Neuronal stem cell (in vitro differentiated cells): ENCODE measurements at regions not wholly inside any gene's neighbourhood (a gene's known extent, or its start where the extent isn't known, plus 50 kb on each side); places are given as distances from the start of the nearest gene placed in this dataset.

Experiments used
- DNase-seq: peaks from one replicate; pipeline ENCODE4 v3.0.0-alpha.2; 2013; ENCODE audit warnings: low spot score
- H2AFZ ChIP-seq: one replicate; pipeline ENCODE4 v1.6.1; 2013; ENCODE audit warnings: mild to moderate bottlenecking, low read length, inconsistent platforms
- H2AK5ac ChIP-seq: 2 replicates; pipeline ENCODE4 v1.6.1; 2013; ENCODE audit warnings: low read depth, mild to moderate bottlenecking, inconsistent platforms, low read length, moderate library complexity, mixed read lengths
- H2BK120ac ChIP-seq: 2 replicates; pipeline ENCODE4 v1.6.1; 2013; ENCODE audit warnings: low read depth, mild to moderate bottlenecking, inconsistent platforms, low read length, moderate library complexity, mixed read lengths
- H2BK12ac ChIP-seq: one replicate; pipeline ENCODE4 v1.6.1; 2013; ENCODE audit warnings: low read length, inconsistent platforms
- H2BK15ac ChIP-seq: 2 replicates; pipeline ENCODE4 v1.6.1; 2013; ENCODE audit warnings: mild to moderate bottlenecking, low read length, inconsistent platforms, mixed read lengths
- H2BK5ac ChIP-seq: one replicate; pipeline ENCODE4 v1.6.1; 2013; ENCODE audit warnings: inconsistent platforms, mild to moderate bottlenecking, low read length, moderate library complexity
- H3K14ac ChIP-seq: one replicate; pipeline ENCODE4 v1.6.1; 2013; ENCODE audit warnings: low read length, inconsistent platforms
- H3K18ac ChIP-seq: 2 replicates; pipeline ENCODE4 v1.6.1; 2013; ENCODE audit warnings: low read length, inconsistent platforms
- H3K23ac ChIP-seq: 2 replicates; pipeline ENCODE4 v1.6.1; 2013; ENCODE audit warnings: low read depth, mild to moderate bottlenecking, mixed read lengths, low read length, inconsistent platforms; ENCODE audit not compliant: poor library complexity
- H3K27ac ChIP-seq: replicated peaks from 3 replicates; pipeline ENCODE4 v1.5.1; 2013; ENCODE audit warnings: low read length, inconsistent platforms
- H3K27me3 ChIP-seq, 3 experiments: 2 replicates each; pipeline ENCODE4 v1.6.1; 2013; ENCODE audit warnings: low read length in 3 of 3, mild to moderate bottlenecking in 2 of 3, inconsistent platforms in 1 of 3, low read depth in 1 of 3, mixed read lengths in 1 of 3, moderate library complexity in 1 of 3; ENCODE audit not compliant: control insufficient read depth in 3 of 3, insufficient read depth in 3 of 3
- H3K36me3 ChIP-seq, 2 donors: replicated peaks in 1 of 2; 2 replicates each; pipeline ENCODE4 v1.6.1; 2013; ENCODE audit warnings: low read length in 2 of 2; ENCODE audit not compliant: control insufficient read depth in 2 of 2, insufficient read depth in 2 of 2
- H3K4ac ChIP-seq: 2 replicates; pipeline ENCODE4 v1.6.1; 2013; ENCODE audit warnings: inconsistent platforms, mild to moderate bottlenecking, low read length, moderate library complexity
- H3K4me1 ChIP-seq, 2 donors: 1 replicate in 1 of 2; 2 replicates in 1 of 2; pipeline ENCODE4 v1.6.1; 2013; ENCODE audit warnings: low read length in 2 of 2, low read depth in 1 of 2; ENCODE audit not compliant: control insufficient read depth in 2 of 2, insufficient read depth in 1 of 2
- H3K4me2 ChIP-seq: one replicate; pipeline ENCODE4 v1.6.1; 2013; ENCODE audit warnings: mild to moderate bottlenecking, low read length, inconsistent platforms; ENCODE audit not compliant: insufficient read depth, poor library complexity, severe bottlenecking
- H3K4me3 ChIP-seq, 2 donors: 2 replicates each; pipeline ENCODE4 v1.5.1; 2013; ENCODE audit warnings: low read length in 2 of 2, mild to moderate bottlenecking in 2 of 2, inconsistent platforms in 1 of 2, moderate library complexity in 1 of 2
- H3K79me1 ChIP-seq: one replicate; pipeline ENCODE4 v1.6.1; 2013; ENCODE audit warnings: low read depth, mild to moderate bottlenecking, inconsistent platforms, low read length, moderate library complexity
- H3K9ac ChIP-seq: one replicate; pipeline ENCODE4 v1.6.1; 2013; ENCODE audit warnings: mild to moderate bottlenecking, low read depth, low read length, inconsistent platforms; ENCODE audit not compliant: poor library complexity
- H3K9me3 ChIP-seq, 2 donors: replicated peaks in 1 of 2; 2 replicates each; pipeline versions ENCODE3 to v1.6.1; 2013; ENCODE audit warnings: low read length in 2 of 2, mild to moderate bottlenecking in 2 of 2, inconsistent platforms in 1 of 2, low read depth in 1 of 2, mixed read lengths in 1 of 2, moderate library complexity in 1 of 2; ENCODE audit not compliant: control insufficient read depth in 2 of 2, insufficient read depth in 1 of 2
- H4K8ac ChIP-seq: one replicate; pipeline ENCODE4 v1.6.1; 2013; ENCODE audit warnings: low read depth, mild to moderate bottlenecking, inconsistent platforms, low read length, moderate library complexity
- H4K91ac ChIP-seq: one replicate; pipeline ENCODE4 v1.6.1; 2013; ENCODE audit warnings: low read length, low read depth, mild to moderate bottlenecking, inconsistent platforms; ENCODE audit not compliant: poor library complexity
- WGBS, 2 donors: extraction: QIAGEN DNeasy Blood & Tissue Kit; methylation state at CpG; one replicate each; pipeline ENCODE4 v1.1.7; 2013; ENCODE audit warnings: missing lambda C conversion rate in 2 of 2, mixed read lengths in 1 of 2; ENCODE audit not compliant: insufficient read length in 2 of 2, insufficient replicate concordance in 1 of 2; ENCODE audit errors: extremely low coverage in 2 of 2; 5-methylcytosine and 5-hydroxymethylcytosine counted together

DNA sequence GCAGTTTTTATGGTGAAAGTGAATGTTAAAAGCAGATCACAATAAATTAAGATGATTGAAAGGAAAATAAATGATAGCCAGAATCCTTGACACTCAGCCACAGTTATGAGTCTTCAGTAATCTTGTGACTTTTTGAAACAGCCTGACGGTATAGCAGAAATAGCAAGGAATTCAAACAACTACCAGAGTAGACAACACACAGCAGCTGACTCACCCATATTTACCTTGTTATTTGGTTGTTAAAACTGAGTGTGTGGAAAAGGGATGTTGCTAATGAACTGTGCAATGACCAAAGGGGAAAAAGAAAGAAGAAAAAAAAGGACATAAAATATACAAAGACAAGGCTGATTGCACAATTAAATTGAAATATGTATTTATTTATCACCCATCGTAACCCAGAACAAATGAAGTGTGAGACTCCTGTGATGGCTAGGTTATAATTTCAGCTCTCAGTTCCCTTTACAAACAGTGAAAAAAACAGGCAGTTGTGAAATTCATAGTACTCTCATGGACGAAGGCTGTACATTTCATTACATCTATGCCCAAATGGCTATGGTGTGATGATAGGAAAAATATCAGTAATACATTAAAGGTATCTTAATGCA, 1023.0 kb upstream of the SORCS1 start:
- Histone ChIP-seq H4K91ac (no peak overlapping the region), H2BK5ac (no peak overlapping the region), H2BK120ac (no peak overlapping the region), H3K4ac (no peak overlapping the region), H3K4me2 (no peak overlapping the region), H2BK12ac (no peak overlapping the region), H3K4me3 (no peak overlapping the region), H3K18ac (no peak overlapping the region), H3K9me3 (no peaks in the 10 kb centered on the region), H2AK5ac (no peak overlapping the region), H3K9ac (no peak overlapping the region), H3K23ac (no peak overlapping the region), H3K27ac (no peak overlapping the region), H3K4me1 (no peaks in the 10 kb centered on the region), H3K27me3 (no peaks in the 10 kb centered on the region), H3K14ac (no peak overlapping the region), H2BK15ac (no peak overlapping the region), H4K8ac (no peak overlapping the region), H2AFZ (no peak overlapping the region), H3K79me1 (no peaks in the 10 kb centered on the region), H3K36me3 (no peaks in the 10 kb centered on the region)
- no peak for DNase-seq
- WGBS, 2 donors: no CpG with 5 or more reads among the region's 3 CpGs

DNA sequence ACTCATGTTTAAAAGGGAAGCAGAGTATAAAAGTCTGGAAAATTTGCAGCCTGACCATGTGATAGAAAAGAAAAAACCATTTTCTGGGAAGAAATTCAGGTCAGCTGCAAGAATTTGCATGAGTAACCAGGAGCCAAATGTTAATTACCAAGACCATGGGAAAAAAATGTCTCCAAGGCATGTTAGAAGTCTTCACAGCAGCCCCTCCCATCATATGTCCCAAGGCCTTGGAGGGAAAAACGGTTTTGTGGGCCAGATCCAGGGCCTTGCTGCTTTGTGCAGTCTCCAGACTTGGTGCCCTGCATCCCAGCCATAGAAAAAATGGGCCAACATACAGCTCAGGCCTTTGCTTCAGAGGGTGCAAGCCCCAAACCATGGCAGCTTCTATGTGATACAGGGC, 1019.6 kb upstream of the SORCS1 start:
- Histone ChIP-seq H3K36me3 (no peaks in the 10 kb centered on the region), H3K4me2 (no peak overlapping the region)
- no CpG with 5 or more reads among the region's 1 CpG for WGBS, 2 donors

DNA sequence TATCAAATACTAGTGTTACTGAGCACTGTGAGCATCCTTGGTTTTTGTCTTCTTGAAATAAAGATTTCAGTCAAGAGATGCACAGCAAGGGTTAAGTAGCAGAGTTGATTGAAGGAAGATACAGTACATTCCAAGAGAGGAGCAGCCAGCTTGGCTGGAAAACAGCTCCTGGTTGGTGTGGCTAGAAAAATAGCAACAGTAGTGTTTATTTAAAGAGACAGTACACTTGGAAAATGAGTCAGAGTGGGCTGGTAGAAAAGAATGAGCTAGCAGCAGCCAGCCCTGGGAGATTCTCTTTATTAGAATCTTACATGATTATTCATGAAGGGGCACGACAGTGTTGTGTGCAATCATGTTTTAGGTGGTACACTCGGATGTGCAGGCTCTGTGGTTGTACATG, 1016.4 kb upstream of the SORCS1 start:
- Histone ChIP-seq H3K18ac (no peak overlapping the region), H2BK12ac (no peak overlapping the region), H2BK120ac (no peak overlapping the region), H3K27me3 (no peaks in the 10 kb centered on the region), H3K4me2 (no peak overlapping the region), H3K9me3 (no peaks in the 10 kb centered on the region), H2AK5ac (no peak overlapping the region), H4K8ac (no peak overlapping the region), H3K27ac (no peak overlapping the region), H3K4me1 (no peaks in the 10 kb centered on the region), H3K36me3 (no peaks in the 10 kb centered on the region), H3K9ac (no peak overlapping the region), H2BK5ac (no peak overlapping the region), H4K91ac (no peak overlapping the region), H3K23ac (no peak overlapping the region), H2AFZ (no peak overlapping the region), H3K4ac (no peak overlapping the region), H3K4me3 (no peak overlapping the region), H3K79me1 (no peaks in the 10 kb centered on the region), H2BK15ac (no peak overlapping the region), H3K14ac (no peak overlapping the region)
- DNase-seq: no peak
- WGBS, 2 donors: no CpG with 5 or more reads among the region's 2 CpGs

More for the DNA sequence above, 1019.6 kb upstream of the SORCS1 start:
- Histone ChIP-seq H3K27me3 (no peaks in the 10 kb centered on the region), H2BK15ac (no peak overlapping the region), H2AFZ (no peak overlapping the region), H3K9ac (no peak overlapping the region), H3K4ac (no peak overlapping the region), H2BK5ac (no peak overlapping the region), H3K79me1 (no peaks in the 10 kb centered on the region), H3K27ac (no peak overlapping the region), H4K8ac (no peak overlapping the region), H4K91ac (no peak overlapping the region), H2BK12ac (no peak overlapping the region), H3K4me1 (no peaks in the 10 kb centered on the region), H3K18ac (no peak overlapping the region), H3K4me3 (no peak overlapping the region), H2BK120ac (no peak overlapping the region), H3K9me3 (no peaks in the 10 kb centered on the region), H3K23ac (no peak overlapping the region), H2AK5ac (no peak overlapping the region), H3K14ac (no peak overlapping the region)
- DNase-seq: no peak

DNA sequence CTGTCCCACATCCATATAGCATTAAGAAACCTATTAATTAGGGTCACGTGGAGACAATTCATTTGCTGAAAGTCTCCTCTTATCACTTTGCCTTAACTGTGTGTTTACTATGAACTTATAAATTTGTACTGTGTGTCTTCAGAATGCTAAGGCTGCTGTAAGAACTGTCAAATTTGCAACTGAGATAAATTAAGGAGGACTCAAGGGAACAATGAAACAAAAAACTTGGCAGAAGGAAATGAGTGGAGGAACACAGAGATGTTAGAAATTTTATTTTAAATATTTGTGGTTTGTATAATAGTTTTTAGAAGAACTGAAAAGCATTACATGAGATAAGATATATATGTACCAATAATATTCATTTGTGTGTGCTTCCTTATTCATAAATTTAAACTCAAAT, 1005.3 kb upstream of the SORCS1 start:
- no peak overlapping the region for H2AK5ac ChIP-seq
- no peak overlapping the region for H4K8ac ChIP-seq
- no peak overlapping the region for H3K9ac ChIP-seq
- no peak for DNase-seq
- no peak overlapping the region for H3K4ac ChIP-seq
- no peaks in the 10 kb centered on the region for H3K79me1 ChIP-seq
- no peak overlapping the region for H2BK120ac ChIP-seq
- no peak overlapping the region for H2BK15ac ChIP-seq
- no peaks in the 10 kb centered on the region for H3K9me3 ChIP-seq
- no peaks in the 10 kb centered on the region for H3K27me3 ChIP-seq
- no CpG with 5 or more reads among the region's 1 CpG for WGBS, 2 donors
- H3K4me3 ChIP-seq: no peak overlapping the region
- no peak overlapping the region for H2AFZ ChIP-seq
- no peak overlapping the region for H3K4me2 ChIP-seq
- no peak overlapping the region for H4K91ac ChIP-seq
- no peak overlapping the region for H2BK5ac ChIP-seq
- H3K18ac ChIP-seq: no peak overlapping the region
- H2BK12ac ChIP-seq: no peak overlapping the region
- H3K14ac ChIP-seq: no peak overlapping the region
- no peak overlapping the region for H3K27ac ChIP-seq
- no peaks in the 10 kb centered on the region for H3K36me3 ChIP-seq
- no peaks in the 10 kb centered on the region for H3K4me1 ChIP-seq
- H3K23ac ChIP-seq: no peak overlapping the region
